Uterus (tissue), 2 donors: ENCODE measurements at regions not wholly inside any gene's neighbourhood (a gene's known extent, or its start where the extent isn't known, plus 50 kb on each side); places are given as distances from the start of the nearest gene placed in this dataset.

Experiments
- CTCF ChIP-seq, 4 experiments: fragments of 200-600 bp in 2 of 4; fragments of 450-650 bp in 2 of 4; sonication (generic) in 2 of 4; IDR thresholded peaks; one replicate each; pipeline ENCODE4 v1.5.1; 2016 to 2019; ENCODE audit warnings: antibody characterized with exemption in 4 of 4, mild to moderate bottlenecking in 2 of 4, moderate library complexity in 1 of 4
- POLR2A ChIP-seq, 2 donors: fragments of 450-650 bp; IDR thresholded peaks; one replicate each; pipeline ENCODE4 v1.6.1; 2016; ENCODE audit warnings: antibody characterized with exemption in 2 of 2, mild to moderate bottlenecking in 1 of 2, moderate library complexity in 1 of 2

- TF ChIP-seq CTCF (IDR thresholded peaks at IDR 0.05) (no peak), POLR2A (IDR thresholded peaks at IDR 0.05) (no peak)
Measured at GRCh38 chr7:56449762-56450161, 333.5 kb upstream of the NUPR2 start.
